Lower leg skin (tissue), 3 donors: ENCODE measurements at regions not wholly inside any gene's neighbourhood (a gene's known extent, or its start where the extent isn't known, plus 50 kb on each side); places are given as distances from the start of the nearest gene placed in this dataset.

ENCODE experiments used
- POLR2A ChIP-seq, 2 donors: fragments of 450-650 bp; IDR thresholded peaks; one replicate each; pipeline ENCODE4 v1.6.1; 2016 to 2017; ENCODE audit warnings: antibody characterized with exemption in 2 of 2, mild to moderate bottlenecking in 1 of 2, moderate library complexity in 1 of 2
- TF ChIP-seq, protein P1 (sequence below), 3 donors: fragments of 450-650 bp; IDR thresholded peaks; one replicate each; pipeline ENCODE4 v1.5.1; 2016; ENCODE audit warnings: antibody characterized with exemption in 3 of 3, mild to moderate bottlenecking in 3 of 3, moderate library complexity in 2 of 3

- TF ChIP-seq, protein P1, sequence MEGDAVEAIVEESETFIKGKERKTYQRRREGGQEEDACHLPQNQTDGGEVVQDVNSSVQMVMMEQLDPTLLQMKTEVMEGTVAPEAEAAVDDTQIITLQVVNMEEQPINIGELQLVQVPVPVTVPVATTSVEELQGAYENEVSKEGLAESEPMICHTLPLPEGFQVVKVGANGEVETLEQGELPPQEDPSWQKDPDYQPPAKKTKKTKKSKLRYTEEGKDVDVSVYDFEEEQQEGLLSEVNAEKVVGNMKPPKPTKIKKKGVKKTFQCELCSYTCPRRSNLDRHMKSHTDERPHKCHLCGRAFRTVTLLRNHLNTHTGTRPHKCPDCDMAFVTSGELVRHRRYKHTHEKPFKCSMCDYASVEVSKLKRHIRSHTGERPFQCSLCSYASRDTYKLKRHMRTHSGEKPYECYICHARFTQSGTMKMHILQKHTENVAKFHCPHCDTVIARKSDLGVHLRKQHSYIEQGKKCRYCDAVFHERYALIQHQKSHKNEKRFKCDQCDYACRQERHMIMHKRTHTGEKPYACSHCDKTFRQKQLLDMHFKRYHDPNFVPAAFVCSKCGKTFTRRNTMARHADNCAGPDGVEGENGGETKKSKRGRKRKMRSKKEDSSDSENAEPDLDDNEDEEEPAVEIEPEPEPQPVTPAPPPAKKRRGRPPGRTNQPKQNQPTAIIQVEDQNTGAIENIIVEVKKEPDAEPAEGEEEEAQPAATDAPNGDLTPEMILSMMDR (IDR thresholded peaks at IDR 0.05) = no peak
- no peak for TF ChIP-seq POLR2A (IDR thresholded peaks at IDR 0.05)
Observed at GRCh38 chr6:67689329-67689728, 945.8 kb upstream of the ADGRB3 start.
